Erythroblast (primary cell): ENCODE measurements at regions not wholly inside any gene's neighbourhood (a gene's known extent, or its start where the extent isn't known, plus 50 kb on each side); places are given as distances from the start of the nearest gene placed in this dataset.

Source experiments
- GATA1 ChIP-seq: IDR thresholded peaks from 2 replicates; pipeline ENCODE4 v1.6.1; 2011; ENCODE audit warnings: low read depth, mild to moderate bottlenecking, control low read depth, low read length, moderate library complexity
- POLR2A ChIP-seq: IDR thresholded peaks from 2 replicates; pipeline ENCODE4 v1.6.1; 2011; ENCODE audit warnings: mild to moderate bottlenecking, low read length

- TF ChIP-seq POLR2A = no peak
- no peak for TF ChIP-seq GATA1
Measured at GRCh38 chr9:72454871-72455491, 66.4 kb upstream of the TMC1 start.
